Ishikawa (cell line): ENCODE measurements at regions not wholly inside any gene's neighbourhood (a gene's known extent, or its start where the extent isn't known, plus 50 kb on each side); places are given as distances from the start of the nearest gene placed in this dataset.

ENCODE experiments used
- CEBPB ChIP-seq: IDR thresholded peaks from 2 replicates; pipeline ENCODE4 v1.6.1; 2012
- EGR1 ChIP-seq: IDR thresholded peaks from 2 replicates; pipeline ENCODE4 v1.6.1; 2012
- EP300 ChIP-seq: IDR thresholded peaks from 2 replicates; pipeline ENCODE4 v1.6.1; 2012; ENCODE audit warnings: borderline replicate concordance
- FOXM1 ChIP-seq: IDR thresholded peaks from 2 replicates; pipeline ENCODE4 v1.6.1; 2012; ENCODE audit warnings: low read depth, borderline replicate concordance
- NFIC ChIP-seq: IDR thresholded peaks from 2 replicates; pipeline ENCODE4 v1.6.1; 2012
- RAD21 ChIP-seq: IDR thresholded peaks from 2 replicates; pipeline ENCODE4 v1.6.1; 2012; ENCODE audit warnings: low read depth
- TAF1 ChIP-seq: IDR thresholded peaks from 2 replicates; pipeline ENCODE4 v1.6.1; 2012; ENCODE audit warnings: low read depth, mild to moderate bottlenecking
- TEAD4 ChIP-seq: IDR thresholded peaks from 2 replicates; pipeline ENCODE4 v1.6.1; 2012
- TF ChIP-seq, protein P1 (sequence below): IDR thresholded peaks from 2 replicates; pipeline ENCODE4 v1.6.1; 2012
- TF ChIP-seq, protein P2 (sequence below): IDR thresholded peaks from 2 replicates; pipeline ENCODE4 v1.6.1; 2012; ENCODE audit warnings: low read depth, mild to moderate bottlenecking

DNA sequence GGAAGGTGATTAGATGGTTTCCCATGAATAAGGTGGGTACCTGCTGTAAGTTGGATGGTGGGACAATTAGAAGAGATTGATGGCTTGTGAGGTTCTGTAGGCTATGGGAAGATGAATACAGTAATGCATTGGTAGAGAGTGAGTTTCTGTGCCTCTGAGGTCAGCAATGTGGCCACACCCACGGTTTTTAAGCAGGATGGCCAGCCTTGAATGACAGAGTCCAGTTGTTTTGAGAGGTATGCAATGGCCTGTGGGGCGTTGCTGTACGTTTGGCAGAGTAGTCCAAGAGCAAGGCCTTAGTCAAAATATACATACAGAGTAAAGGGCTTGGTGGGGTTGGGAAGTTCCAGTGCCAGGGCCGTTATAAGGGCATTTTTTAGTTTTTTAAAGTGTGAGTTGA is 235.6 kb upstream of the C9orf72 start:
- TF ChIP-seq EP300 (no peak), TEAD4 (no peak), EGR1 (no peak), FOXM1 (no peak), RAD21 (no peak), NFIC (no peak), CEBPB (no peak), TAF1 (no peak)
- TF ChIP-seq, protein P1, sequence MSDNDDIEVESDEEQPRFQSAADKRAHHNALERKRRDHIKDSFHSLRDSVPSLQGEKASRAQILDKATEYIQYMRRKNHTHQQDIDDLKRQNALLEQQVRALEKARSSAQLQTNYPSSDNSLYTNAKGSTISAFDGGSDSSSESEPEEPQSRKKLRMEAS = no peak
- TF ChIP-seq, protein P2, sequence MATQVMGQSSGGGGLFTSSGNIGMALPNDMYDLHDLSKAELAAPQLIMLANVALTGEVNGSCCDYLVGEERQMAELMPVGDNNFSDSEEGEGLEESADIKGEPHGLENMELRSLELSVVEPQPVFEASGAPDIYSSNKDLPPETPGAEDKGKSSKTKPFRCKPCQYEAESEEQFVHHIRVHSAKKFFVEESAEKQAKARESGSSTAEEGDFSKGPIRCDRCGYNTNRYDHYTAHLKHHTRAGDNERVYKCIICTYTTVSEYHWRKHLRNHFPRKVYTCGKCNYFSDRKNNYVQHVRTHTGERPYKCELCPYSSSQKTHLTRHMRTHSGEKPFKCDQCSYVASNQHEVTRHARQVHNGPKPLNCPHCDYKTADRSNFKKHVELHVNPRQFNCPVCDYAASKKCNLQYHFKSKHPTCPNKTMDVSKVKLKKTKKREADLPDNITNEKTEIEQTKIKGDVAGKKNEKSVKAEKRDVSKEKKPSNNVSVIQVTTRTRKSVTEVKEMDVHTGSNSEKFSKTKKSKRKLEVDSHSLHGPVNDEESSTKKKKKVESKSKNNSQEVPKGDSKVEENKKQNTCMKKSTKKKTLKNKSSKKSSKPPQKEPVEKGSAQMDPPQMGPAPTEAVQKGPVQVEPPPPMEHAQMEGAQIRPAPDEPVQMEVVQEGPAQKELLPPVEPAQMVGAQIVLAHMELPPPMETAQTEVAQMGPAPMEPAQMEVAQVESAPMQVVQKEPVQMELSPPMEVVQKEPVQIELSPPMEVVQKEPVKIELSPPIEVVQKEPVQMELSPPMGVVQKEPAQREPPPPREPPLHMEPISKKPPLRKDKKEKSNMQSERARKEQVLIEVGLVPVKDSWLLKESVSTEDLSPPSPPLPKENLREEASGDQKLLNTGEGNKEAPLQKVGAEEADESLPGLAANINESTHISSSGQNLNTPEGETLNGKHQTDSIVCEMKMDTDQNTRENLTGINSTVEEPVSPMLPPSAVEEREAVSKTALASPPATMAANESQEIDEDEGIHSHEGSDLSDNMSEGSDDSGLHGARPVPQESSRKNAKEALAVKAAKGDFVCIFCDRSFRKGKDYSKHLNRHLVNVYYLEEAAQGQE = no peak
